GM19468 (cell line): ENCODE measurements at regions not wholly inside any gene's neighbourhood (a gene's known extent, or its start where the extent isn't known, plus 50 kb on each side); places are given as distances from the start of the nearest gene placed in this dataset.

Experiments used
- ATAC-seq: cut with Tn5 transposase; IDR thresholded peaks from one replicate; pipeline ENCODE4 v1.9.1; 2021; ENCODE audit warnings: mild to moderate bottlenecking, moderate library complexity, moderate number of reproducible peaks; ENCODE audit not compliant: unreplicated experiment; ENCODE audit errors: extremely low read depth

DNA sequence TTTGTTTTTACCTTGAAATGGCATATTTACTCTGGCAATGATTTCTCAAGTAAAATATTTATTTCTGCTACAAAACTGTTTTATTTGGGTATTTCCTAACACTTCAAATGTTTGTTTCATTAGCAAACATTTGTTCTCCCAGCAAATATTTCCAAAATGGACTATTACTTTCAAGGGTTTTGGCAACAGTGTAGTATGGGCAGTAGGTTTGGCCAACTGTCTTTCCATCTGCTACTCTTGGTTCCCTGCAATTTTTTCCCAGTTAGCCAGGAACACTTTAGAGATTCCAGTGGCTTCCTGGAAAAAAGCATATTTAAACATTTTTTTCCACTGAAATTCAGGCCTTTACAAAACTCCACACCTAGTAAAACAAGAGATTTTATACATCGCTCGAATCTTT is 466.6 kb downstream of the SLITRK6 start:
- ATAC-seq, result no peak

DNA sequence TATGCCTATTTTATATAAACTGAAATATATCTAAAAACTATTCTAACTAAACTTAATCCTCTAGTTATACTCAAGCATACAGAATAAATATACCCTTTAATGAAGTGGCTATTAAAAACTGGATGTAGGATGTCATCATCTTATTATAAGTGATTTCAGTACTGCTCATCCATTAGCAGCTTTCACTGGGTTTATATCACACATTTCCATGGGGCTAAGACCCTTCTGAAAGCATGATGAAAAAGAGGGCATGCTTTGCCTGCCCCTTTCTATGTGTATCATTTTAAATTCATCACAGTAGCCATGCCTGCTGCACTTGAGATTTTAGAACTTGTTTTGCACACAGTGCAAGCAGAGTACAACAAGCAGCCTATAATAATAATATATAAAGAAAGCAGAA is 477.5 kb downstream of the SLITRK6 start:
- no peak for ATAC-seq

DNA sequence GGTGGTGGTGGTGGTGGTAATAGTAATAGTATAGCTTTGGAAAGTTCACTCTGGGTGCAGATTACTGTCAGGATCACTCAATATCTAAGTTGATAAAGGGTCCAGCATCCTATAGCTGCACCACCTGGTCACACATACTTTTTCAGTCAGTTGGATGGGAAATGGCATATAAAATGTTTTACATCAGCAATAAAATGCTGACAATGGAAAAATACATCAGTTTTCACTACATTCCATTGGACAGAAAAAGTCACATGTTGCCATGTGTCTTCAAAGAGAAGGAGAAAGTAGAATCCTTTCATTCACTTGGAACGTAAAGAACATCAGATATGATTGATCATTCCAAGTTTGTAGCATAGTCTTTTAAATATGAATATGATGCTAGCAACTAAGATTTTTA is 481.4 kb downstream of the SLITRK6 start:
- no peak for ATAC-seq

DNA sequence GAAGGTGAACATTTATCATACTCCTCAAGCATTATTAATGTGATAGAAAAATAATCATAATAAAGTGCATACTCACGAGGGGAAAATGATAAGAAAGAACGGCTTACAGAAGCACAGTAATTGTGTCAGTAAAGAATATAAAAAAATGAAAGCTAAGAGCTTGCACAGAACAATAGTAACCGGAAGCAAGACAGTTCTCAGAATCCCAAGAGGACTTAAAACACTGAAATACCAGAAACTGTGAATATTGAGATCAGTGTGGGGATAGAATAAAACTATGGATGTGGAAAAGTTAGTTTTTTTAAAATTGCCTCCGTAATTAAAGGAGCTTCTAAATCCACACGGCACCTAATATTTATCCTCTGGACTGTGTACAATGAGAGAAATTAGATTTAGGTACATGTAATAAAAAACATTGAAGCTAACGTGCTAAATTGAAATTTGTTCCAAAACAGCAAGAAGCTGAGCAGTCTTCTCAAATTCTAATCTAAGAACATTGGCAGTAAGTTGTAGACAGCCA is 482.7 kb downstream of the SLITRK6 start:
- ATAC-seq, result no peak

DNA sequence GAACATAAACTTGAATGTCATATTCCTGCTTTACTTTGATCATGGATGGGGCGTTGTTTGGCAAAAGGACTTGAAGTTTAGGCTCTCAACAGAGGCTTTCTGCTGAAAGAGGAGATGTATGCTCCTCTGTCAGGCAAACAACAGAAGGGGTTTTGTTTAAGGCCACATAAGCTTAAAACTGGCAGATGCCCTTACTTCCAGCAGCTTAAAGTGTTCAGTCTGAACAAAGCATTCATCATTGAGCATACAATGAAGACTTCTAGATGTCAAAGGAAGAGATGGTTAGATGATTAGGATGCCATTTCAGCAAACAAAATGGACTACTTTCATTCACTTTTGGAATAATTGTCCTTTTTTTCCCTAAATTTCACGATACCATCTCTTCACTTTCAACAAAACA is 484.5 kb downstream of the SLITRK6 start:
- no peak for ATAC-seq

DNA sequence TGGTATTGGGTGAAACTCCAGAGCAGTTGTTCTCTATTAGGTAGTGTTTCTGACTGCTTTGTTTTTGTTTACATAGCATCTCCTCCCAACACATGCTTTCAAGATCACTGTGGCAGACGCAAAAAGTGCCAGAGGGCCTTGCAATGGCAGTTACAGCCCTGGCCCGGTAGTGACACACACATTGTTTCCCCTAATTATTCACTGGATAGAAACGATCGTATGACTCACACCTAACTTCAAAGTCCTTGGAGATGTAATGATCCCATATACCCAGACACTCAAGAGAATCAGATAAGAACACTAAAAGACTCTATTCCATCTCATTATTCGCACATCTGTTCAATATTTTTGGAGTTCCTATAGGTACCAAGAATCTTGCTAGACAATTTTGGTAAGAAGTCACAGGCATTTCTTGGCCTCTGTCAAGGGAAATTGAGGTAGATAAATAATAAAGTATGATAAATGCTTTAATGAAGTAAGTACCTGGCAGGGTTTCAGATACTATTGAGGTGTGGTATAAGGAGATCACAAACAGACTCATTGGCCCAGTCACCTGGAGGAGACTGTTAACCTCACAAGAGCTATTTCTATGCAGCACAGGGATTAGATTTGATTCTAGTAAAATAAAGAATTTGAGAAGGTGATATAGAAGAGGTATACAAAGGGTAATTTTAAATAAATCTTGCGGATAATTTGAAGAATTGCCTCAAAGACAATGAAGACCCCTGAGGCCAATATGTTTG is 485.3 kb downstream of the SLITRK6 start:
- no peak for ATAC-seq

DNA sequence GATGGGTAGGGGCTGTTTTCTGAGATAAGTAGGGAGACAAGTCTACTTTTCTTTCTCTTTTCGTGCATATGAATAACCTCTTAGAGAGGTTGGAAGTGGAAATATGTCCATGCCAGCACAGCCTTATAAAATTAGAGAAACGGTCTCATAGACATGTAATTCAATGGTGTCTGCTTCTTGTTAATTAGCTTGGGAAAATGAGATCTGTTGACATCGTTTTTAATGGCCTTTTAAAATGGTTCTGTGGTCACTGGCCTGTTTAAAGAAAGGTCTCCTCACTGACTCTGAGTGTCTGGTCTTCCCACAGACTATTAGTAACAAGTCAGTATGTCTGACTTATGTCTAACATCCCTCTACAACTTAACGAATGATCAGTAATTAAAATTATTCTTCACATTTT is 487.1 kb downstream of the SLITRK6 start:
- ATAC-seq, result no peak

DNA sequence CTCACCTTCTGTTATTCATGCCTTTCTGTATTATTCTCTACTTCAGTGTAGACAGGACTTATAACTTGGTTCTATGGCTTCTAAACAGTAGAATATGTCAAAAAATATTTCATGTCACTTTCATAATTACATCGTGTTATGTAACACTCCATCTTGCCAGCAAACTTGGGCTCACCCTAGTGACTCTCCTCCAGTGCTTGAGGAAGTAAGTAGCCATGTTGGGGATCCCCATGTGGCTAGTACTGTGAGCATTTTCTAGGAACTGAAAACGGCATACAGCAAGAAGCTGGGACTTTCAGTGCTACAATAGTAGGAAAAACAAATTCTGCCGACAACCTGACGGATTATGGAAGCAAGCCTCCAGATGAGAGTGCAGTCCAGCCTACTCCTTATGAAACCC is 495.6 kb downstream of the SLITRK6 start:
- no peak for ATAC-seq

DNA sequence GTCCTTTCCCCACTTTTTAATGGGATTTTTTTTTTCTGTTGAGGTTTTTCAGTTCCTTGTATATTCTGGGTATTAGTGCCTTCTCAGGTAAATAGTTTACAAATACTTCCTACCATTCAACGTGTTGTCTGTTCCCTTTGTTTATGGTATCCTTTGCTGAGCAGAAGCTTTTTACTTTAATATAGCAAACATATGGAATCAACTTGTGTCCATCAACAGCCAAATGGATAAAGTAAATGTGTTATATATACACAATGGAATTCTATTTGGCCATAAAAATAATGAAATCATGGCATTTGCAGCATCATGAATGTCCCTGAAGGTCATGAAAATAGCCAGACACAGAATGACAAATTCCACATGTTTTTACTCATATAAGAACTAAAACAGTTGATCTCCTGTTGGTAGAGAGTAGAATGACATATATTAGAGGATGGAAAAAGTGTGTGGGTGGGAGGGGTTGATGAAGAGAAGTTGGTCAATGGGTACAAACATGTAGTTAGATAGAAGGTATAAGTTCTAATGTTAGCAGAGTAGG is 500.8 kb downstream of the SLITRK6 start:
- no peak for ATAC-seq

DNA sequence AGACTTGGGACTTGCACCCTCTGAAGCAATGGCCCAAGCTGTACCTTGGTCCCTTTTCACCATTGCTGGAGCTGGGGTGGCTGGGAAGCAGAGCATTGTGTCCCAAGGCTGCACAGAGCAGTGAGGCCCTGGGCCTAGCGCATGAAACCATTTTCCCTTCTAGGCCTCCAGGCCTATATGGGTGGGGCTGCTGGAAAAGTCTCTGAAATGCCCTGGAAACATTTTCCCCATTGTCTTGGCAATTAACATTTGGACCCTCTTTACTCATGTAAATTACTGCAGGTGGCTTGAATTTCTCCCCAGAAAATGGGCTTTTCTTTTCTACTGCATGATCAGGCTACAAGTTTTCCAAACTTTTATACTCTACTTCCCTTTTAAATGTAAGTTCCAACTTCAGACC is 510.5 kb downstream of the SLITRK6 start:
- no peak for ATAC-seq

DNA sequence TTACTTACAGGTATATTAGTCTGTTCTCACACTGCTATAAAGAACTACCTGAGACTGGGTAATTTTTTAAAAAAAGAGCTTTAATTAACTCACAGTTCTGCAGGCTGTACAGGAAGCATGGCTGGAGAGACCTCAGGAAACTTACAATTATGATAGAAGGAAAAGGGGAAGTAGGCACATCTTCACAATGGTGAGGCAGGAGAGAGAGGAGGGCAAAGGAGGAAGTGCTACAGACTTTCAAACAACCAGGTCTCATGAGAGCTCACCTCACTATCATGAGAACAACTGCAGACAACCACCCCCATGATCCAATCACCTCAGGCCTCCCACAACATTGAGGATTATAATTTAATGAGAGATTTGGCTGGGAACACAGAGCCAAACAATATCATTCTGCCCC is 511.7 kb downstream of the SLITRK6 start:
- no peak for ATAC-seq

DNA sequence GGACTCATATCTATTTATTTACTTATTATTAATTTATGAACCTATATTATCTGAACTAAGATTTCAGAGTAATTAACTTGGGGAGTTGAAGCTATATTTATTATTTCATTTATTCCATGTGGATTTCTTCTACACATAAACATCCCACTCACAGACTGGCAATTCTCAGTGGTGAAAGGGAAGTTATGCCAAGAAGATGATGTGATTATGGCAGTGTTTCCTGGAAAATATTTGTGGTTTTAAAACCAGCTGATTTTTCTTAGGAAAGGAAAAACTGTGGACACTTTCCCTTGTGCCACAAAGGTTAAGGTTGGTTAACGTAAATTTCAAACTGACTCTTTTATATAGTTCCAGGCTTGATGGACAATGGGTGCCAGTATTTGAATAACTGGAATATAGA is 513.1 kb downstream of the SLITRK6 start:
- ATAC-seq, result no peak

DNA sequence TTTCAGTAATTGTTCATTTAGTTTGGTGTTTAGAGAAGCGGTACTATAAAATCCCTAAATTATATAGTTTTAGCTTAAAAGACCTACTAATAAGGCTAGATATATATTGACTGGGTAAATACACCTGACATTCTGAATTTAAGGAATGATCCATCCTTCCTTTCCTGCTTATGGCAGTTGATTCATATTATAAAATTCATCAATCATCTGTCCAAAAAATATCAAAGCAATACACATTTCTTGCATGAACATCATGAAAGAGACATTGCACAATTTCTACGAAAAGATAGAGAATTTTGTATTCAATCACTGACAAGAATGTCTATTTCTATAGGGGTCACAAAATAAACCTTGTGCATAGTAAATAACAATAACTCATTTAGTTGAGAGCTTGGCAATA is 514.9 kb downstream of the SLITRK6 start:
- no peak for ATAC-seq

DNA sequence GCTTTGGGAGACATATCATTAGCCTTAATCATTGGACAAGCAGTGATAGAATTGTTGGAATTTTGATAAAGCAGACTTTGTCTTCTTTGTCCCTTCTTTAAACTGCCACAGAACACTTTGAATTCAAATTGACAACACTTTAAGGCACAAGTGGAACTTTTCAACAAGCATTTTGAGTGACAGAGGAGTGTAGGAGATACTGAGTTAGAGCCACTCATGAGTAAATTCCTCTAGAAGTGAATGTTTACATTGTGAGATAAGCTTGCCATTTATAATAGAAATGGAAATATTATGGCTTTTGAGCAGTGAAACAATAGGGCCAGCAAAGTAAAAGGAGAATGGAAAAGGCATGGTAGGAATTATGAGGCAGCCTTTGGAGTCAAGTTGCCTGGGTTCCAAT is 515.8 kb downstream of the SLITRK6 start:
- ATAC-seq, result no peak

DNA sequence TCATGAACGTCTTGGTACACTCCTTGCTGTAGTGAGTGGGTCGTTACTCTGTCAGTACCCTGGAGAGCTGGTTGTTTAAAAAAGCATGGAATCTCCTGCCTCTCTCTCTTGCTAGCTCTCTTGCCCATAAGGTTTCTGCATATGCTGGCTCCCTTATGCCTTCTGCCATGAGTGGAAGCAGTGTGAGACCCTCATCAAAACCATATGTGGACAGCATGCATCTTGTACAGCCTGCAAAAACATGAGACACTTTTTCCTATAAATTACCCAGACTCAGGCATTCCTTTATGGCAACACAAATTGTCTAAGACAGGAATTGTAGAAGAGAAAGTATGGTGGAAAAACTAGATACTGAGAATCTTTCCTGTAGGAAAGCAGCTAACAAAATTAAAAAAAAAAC is 516.3 kb downstream of the SLITRK6 start:
- no peak for ATAC-seq

DNA sequence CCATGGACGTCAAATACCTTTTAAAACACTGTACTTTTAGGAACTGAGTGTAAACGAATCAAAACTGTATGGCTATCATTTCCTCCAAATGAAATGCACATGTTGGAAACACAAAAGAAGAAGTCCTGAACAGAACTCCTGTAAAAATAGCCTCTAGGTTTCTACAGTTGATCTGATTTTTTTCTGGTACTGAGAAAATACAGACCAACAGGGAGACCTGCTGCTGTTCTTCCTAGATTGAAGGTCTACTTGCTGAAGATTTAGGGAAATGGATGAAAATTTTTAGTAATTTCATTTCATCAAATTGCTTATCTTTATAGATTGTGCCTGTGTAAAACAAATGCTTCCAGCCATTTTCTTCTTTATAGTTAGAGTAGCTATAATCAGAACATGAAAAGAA is 520.4 kb downstream of the SLITRK6 start:
- no peak for ATAC-seq

DNA sequence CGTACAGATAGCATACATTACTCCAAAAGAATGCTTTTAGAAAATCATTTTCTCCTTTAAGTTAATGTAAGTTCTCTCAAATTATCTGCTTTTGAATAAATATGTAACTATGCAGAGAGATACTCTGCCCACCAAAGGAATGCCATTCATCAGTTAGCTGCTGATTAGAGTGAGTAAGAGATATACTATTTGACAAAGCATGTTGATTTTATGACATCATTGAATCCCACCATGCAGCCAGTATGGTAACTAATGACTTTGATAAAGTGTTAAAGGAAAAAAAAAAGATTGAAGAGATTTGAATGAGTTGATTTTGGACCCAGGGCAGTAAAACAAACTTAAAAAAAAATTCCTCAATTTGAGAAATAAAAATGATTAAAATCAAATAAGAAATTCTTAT is 521.5 kb downstream of the SLITRK6 start:
- no peak for ATAC-seq

DNA sequence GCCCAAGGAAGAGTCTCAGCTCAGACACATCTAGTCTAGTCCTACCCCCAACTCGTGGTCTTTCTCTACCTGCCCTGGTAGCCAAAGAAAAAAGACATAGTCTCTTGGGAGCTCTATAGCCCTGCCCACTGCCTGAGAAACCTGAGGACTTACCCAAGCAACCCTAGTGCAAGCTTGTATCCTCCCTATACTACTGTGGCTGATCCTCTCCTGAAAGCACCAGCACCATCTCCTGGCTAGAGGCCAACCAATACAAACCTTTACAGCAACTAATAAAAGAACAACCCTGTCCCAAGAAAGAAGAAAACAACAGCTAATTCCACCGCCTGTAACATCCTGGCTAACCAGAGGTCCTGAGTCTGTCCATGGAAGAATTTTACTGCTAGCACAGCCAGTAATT is 532.4 kb downstream of the SLITRK6 start:
- no peak for ATAC-seq

DNA sequence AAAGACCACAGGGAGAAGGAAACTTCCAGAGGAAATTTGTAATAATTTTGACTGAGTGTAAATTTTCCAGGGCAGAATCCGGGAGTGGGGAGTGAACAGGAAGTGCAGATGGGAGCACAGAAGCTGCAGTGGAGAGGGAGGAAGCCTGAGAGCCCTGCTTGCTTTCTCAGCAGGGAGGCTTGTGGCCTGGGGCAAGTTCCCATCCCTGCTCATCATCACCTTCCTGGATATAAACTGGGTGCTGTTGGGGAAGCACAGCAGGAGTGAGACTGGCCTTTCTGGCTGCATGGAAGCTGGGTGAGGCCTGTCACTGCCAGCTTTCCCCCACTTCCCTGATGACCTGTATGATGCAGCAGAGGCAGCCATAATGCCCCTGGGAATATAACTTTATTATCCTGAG is 532.9 kb downstream of the SLITRK6 start:
- no peak for ATAC-seq

DNA sequence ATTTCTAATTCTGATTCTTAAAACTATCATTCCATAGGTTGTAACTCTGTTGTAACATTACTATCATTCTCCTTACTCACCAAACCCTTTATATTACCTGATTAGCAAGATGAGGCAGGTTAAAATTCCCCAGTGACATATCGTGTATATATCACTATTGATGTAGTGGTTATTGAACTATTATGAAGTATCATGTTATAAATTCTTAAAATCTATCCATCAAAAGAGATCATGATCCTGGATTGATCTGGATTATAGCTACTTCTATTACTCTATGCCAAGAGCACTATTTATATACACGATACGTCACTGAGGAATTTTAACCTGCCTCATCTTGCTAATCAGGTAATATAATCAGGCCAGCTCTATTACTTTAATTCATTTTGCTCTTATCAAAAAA is 533.9 kb downstream of the SLITRK6 start:
- no peak for ATAC-seq

DNA sequence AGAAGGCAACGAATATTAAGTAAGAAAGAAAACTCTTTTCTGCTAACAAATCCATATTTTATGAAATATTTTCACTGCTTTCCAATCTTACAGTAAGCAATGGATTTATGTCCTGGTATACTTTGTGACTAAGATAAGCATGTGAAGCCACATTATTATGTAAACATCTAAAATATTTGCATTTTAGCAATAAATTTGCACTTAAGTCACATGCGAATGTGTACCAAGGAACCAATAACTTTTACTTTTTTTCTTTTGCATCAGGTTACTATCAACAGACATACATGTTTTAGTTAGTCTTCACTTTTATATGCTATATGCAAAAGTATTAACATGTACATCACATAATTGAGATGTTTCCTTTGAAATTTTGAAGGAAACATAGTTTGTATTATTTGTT is 536.7 kb downstream of the SLITRK6 start:
- ATAC-seq, result no peak

DNA sequence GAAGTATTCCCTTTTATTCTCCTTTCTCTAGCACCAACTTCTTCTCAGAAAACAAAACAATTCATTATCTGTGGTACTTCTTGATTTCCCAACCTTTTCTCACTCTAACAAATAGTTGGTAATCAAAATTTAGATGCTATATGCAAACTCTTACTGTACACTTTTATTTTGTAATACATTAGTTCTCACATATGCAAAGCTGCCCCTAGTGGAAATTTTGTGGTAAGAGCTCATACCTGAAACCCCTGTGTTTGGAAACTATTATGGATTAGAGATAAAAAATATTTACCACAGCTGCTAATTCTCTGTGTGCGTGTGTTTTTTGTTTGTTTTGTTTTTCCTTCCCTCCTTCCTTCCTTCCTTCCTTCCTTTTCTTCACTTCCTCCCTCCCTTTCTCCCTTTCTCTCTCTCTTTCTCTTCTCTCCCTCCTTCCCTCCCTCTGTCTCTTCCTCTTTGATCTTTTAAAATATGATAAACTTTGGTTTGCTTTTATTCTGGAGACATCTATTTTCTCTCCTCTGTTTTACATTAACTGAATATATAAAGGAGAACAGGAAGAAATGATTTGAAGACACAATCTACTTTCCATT is 537.4 kb downstream of the SLITRK6 start:
- ATAC-seq, result no peak
